ENCODE measurements at regions not wholly inside any gene's neighbourhood (a gene's known extent, or its start where the extent isn't known, plus 50 kb on each side); places are given as distances from the start of the nearest gene placed in this dataset.
"Not testable (repeated sequence)": the region's sequence is repeated elsewhere in the genome, so short reads cannot be mapped to it uniquely, and the experiment has no call there.

DNA sequence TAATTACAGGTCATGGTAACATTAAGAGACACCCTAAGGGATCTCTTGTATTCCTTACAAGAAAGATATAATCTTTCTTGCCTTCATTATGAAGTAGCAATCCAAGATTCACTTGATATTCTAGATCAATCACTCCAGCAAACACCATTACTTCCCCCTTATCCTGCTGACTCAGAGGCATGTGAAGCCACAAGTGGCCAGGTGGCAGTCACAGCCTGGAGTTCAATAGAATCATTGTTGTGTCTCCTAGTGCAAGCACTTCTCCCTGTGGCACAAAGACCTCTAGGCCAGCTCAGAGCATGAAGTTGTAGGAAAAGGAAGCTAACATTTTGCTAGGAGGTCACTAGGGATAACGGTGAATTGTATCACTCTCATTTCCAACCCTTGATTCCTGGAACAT, 864.3 kb upstream of the ATXN8OS start:
- peak; percentile 39 for DNase-seq

DNA sequence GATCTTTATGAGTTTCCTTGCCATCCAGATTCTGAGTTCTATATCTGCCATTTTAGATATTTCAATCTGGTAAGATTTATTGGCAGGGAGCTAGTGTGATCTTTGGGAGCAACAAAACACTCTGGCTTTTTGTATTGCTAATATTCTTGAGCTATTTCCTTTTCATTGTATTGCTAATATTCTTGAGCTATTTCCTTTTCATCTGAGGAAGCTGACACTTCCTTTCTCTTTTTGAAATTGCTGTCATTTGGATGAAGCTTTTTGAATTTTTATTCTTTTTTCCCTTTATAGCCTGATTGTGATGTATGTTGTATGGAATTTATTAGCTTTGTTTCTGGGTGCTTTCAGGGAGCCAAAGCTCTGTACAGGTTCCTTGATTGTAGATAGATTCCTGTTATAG, 873.5 kb upstream of the ATXN8OS start:
- DNase-seq: no peak

DNA sequence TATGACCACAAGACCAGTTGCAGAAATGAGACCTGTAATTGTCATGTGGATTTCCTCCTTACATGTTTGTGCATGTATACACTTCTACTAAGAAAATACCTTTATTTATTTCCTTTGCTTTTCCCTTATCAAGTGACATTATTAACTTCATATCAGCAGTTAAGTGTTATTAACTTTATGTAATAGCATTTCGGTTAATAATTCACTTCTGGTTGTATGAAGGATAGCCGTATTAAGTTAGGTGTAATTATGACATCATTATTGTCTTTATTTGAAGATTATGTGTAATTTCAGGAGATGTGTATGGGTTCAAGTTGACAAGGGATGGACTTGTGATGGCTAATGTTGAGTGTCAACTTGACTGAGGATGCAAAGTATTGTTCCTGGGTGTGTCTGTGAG, 881.2 kb upstream of the ATXN8OS start:
- DNase-seq: no peak

DNA sequence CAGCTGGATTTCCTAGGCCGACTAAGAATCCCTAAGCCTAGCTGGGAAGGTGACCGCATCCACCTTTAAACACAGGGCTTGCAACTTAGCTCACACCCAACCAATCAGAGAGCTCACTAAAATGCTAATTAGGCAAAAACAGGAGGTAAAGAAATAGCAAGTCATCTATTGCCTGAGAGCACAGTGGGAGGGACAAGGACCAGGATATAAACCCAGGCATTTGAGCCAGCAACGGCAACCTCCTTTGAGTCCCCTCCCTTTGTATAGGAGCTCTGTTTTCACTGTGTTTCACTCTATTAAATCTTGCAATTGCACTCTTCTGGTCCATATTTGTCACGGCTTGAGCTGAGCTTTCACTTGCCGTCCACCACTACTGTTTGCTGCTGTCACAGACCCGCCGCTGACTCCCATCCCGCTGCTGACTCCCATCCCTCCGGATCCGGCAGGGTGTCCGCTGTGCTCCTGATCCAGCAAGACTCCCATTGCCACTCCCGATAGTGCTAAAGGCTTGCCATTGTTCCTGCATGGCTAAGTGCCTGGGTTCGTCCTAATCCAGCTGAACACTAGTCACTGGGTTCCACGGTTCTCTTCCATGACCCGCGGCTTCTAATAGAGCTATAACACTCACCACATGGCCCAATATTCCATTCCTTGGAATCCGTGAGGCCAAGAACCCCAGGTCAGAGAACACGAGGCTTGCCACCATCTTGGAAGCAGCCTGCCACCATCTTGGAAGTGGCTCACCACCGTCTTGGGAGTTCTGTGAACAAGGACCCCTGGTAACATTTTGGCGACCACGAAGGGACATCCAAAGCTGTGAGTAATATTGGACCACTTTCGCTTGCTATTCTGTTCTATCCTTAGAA, 885.8 kb upstream of the ATXN8OS start:
- not testable (repeated sequence) for DNase-seq

DNA sequence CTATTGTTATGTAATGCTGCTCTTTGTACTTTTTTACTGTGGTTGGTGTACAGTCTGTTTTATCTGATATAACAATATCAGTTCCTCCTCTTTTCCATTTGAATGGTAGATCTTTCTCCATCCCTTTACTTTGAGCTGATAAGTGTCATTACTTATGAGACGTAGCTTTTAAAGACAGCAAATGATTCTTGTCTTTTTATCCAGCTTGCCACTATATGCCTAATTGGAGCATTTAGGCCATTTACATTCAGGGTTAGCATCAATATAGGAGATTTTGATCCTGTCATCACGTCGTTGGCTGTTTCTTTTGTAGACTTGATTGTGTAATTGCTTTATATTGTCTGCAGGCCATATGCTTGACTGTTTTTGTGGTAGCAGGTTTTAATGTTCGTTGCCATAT, 894.2 kb upstream of the ATXN8OS start:
- no peak for DNase-seq

DNA sequence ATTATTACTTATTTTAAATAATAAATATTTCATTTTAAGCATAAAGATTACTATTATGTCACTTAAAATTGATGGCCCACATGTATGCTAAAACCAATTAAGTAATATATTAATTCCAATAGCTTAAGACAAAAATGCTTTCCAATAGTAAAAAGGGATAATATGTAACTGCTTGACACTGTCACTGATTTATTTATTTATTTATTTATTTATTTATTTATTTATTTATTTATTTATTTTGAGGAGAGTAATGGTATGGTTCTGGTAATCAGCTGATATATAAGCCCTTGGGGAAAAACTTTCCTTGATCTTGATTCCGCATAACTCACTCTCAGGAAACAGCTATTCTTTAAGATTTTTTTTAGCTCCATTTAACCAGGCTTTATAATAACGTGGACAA, 903.0 kb upstream of the ATXN8OS start:
- no peak for DNase-seq

DNA sequence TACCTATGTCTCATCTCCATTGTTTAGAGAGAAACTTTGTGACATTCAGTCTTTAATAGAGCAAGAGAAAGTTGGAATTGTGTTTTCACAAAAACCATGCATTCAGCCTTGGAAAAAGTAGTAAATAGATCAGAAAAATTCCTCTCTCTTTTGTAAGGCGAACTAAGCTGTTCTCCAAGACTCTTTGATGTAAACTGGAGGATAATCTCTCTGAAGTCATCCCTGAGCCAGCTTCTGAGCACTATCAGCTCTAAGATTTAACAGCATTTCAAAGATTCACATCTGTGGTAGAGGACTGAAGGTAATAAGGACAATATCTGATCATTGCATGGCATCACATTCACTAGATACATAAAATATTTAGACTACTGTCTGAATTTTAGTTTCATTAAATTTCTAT, 904.6 kb upstream of the ATXN8OS start:
- DNase-seq: no peak

DNA sequence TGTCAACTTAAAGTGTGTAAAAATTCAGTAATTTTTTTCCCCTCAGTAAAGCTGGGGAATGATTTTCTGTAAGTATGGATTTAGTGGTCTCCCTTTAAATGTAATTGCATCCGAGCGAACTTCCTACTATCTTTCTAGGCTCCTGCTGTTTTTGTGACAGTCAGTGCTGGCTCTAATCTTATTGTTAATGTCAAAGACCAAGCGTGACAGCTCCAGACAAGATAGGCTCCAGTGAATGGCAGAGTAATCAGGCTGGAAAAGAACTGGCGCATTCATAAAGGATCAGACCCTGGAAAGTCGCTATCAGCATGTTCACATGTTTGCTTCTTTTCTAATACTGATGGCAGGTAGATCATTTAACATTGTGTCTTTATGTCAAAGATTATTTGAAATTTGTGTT, 908.0 kb upstream of the ATXN8OS start:
- DNase-seq: peak; percentile 19

DNA sequence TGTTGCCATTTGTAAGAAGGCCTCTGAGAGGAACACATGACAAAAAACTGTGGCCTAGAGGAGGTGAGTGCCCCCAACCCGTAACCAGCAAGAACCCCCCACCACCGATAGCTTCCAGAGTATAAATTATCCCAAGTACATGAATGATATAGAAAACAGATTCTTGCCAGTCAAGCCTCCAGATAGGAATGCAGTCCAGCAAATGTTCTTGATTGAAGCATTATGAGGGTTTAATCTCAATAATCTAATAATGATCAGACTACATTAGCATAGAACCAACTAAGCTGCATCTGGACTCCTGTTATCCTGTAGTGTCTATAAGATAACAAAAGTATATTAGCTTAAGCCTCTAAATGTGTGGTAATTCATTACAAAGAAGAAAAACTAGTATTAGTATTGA, 908.9 kb upstream of the ATXN8OS start:
- no peak for DNase-seq

DNA sequence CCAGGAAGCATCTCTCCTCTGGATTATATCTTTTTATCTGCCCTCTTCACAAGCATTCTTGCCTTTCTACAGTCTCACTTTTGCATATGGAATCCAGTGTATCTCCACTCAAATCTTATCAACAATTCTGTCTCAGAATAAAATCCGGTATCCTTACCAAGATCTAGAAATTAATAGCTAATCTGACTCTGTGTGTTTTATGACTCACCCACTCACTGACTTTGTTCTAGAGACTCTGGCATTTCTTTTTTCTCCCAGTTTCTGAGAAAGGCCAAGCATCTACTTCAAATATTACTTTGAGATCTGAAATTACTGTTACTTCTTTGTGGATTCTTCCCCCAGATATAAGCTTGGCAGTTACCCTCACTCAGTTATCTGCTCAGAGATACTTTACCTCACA, 913.5 kb upstream of the ATXN8OS start:
- DNase-seq: no peak

DNA sequence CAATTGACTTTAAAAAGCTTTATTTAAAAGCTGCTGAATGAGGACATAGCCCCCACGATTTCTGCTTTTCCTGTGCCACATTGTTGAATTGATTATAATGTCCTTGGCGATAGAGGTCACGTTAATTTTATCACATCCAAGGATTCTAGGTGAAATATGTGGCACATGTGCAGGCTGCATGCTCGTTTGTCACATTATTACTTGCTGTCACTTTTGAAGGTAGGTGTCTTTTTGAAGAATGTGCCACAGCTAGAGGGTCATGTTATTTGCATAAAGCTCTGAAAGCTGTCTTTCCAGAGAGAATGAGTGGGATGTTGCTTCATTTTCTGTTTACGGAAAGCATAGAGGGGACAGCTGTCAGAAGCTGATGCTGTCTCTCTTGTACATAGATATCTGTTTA, 927.6 kb upstream of the ATXN8OS start:
- no peak for DNase-seq

DNA sequence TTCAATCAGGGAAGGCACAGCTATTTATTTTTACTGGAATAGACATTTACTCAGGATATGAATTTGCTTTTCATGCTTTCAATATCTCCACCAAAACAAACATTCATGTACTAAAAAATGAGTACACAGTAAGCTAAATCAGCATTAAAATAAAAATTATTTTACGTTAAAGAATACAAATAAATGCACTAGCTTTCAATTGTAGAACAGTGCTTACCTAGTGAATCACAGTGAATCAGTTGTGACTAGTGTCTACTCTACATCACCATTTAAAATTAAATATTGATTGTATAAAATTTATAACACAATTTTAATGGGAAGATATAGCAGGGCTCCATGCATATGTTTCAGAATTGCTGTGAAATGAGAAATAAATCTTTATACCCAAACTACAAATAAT, 929.6 kb upstream of the ATXN8OS start:
- no peak for DNase-seq

DNA sequence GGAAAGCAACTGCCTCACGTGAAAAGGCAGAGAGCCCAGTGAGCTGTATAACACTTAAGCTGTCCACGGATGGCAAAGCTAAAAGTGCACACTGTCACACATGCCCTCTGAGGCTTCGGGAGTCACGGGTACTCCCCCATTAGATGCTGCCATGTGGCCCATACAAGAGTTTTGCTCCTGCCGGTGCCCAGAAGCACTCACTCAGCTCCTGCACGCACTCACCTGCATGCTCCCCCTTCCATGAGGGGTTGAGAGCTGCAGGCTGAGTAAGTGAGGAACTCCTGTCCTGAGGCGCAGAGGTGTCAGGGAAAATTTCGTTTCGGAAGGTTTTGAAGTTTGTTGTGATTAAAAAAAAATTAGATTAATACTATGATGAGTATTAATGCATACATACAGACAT, 939.2 kb upstream of the ATXN8OS start:
- DNase-seq: no peak

DNA sequence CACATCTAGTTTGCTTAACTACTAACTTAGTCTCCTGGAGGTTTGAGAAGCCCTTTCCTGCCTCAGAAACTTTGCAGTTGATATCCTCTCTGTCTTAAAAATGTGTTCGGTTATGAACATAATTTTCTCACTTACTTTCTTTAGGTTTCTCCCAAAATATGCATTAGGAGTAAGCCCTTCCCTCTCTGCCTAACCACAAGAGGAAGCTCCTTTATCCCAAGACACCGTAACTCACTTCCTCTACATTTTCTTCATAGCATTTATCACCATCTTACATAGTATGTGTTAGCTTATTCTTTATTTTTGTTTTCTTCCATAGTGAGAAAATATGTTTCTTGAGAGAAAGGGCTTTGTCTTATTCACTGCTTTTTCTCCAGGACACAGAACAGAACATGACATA, 952.5 kb upstream of the ATXN8OS start:
- DNase-seq: no peak

DNA sequence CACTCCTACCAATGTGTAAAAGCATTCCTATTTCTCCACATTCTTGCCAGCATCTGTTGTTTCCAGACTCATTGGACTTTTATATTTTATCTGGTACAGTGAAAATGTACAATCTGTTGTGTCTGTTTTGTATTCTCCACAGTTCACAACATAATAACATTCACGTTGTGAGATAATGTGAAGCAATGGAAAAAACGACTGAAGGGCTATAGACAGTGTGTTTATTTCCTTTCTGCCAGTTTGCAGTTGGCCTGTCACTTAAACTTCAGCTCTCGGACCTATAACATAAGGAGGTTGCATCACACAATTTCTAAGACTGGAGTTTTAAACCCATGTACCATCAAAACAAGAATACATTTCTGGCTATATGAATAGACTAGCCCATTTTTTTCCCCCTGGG, 965.5 kb upstream of the ATXN8OS start:
- DNase-seq: no peak

DNA sequence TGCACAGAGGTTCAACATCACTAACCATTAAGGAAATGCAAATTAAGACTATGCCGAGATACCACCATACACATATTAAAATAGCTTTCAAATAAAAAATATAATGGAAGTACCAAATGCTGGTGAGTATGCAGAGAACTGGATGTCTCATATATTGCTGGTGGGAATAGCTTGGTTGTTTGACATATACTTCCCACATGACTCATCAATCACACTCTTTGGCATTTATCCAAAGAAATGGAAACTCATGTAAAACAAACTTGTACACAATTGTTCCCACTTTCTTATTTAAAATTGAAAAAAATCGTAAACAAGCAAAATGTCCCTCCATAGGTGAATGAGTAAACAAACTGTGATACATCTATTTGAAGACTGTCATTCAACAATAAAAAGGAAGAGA, 982.6 kb upstream of the ATXN8OS start:
- DNase-seq: no peak

DNA sequence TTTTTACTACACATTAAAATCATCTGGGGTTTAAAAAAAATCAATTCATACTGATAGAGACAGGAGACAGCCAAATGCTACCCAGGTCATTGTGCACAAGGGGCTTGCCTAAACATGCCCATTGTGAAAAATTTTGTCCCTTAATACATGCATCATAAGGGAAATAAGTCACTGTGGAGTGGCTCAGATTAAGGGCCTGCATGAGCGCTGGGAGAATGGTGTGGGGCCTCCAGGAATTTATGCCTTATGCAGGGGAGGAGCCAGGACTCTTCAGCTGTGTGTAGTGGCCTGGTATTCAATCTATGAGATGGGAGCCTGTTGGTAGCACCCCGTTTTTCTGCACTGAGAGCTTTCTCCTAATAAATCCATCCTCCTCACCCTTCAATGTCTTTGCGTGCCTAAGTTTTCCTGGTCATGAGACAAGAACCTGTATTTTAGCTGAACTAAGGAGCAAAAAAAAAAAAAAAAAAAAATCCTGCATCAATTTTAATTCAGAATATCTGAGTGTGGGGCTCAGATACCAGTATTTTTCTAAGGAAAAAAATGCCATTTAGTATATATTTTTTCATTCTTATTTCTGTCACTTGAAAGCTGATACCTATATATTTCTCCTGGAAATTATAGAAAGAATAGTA, 997.6 kb upstream of the ATXN8OS start:
- DNase-seq: peak; percentile 3

DNA sequence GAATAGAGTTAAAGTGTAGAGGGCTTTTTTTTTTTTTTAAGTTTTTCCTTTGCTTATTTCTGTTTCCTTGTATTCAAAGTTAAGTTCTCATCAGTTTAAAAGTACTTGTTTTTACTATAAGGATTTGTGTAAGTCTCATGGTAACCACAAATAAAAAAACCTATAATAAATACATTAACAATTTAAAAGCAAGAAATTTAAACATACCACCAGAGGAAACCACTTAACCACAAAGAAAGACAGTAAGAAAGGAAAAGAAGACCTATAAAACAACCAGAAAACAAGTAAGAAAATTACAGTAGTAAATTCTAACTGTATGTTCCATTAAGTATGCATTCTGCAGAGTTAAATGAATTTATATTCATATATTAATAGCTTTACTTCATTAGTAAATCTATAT, 999.1 kb upstream of the ATXN8OS start:
- DNase-seq: no peak

DNA sequence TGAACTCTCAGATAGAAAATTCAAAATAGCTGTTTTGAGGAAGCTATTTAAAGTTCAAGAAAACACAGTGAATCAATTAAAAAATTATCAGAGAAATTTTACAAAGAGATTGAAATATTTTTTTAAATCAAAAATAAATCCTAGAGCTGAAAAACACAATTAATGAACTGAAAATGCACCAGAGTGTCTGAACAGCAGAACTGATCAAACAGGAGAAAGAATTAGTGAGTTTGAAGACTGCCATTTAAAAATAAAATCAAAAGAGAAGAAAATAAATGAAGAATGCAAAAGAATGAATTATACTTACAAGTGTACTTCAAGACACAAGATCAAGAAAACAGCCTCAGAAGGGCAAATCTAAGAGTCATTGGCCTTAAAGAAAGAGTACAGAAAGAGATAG, 1000.2 kb upstream of the ATXN8OS start:
- DNase-seq: no peak

DNA sequence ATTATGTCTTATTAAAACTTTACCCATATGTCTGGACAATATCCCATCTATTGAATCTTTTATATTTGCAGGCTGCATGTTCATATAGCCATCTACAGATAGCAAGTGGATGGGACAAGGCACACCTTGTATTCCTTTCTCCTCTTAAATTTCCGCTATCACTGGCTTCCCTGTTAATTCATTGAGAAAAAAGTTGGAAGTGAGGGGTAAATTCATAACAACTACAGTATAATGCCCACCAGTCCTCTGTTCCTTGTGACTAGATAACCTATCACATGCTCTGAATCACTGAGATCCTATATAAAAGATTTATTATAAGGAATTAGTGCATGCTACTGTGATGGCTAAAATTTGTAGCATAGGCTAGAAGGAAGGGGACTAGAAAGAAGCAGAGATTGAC, 1005.8 kb upstream of the ATXN8OS start:
- no peak for DNase-seq

DNA sequence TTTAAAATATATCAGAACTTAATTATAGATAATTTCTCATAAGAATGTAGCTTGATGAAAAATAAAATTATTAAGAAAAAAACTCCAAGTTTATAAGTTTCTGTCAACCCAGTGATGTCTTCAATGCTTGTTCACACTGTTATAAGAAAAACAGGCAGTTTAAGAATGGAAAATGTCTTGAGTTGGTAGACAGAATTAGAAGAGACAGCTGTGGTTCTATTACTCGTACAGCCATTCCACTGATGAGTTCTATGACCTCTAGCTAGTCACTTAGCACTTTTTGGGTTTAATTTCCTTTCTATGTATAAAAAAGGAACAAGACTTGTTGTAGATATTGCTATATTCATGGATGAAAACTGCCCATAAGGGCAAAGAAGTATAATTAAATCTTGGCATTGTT, 1013.1 kb upstream of the ATXN8OS start:
- DNase-seq: no peak

DNA sequence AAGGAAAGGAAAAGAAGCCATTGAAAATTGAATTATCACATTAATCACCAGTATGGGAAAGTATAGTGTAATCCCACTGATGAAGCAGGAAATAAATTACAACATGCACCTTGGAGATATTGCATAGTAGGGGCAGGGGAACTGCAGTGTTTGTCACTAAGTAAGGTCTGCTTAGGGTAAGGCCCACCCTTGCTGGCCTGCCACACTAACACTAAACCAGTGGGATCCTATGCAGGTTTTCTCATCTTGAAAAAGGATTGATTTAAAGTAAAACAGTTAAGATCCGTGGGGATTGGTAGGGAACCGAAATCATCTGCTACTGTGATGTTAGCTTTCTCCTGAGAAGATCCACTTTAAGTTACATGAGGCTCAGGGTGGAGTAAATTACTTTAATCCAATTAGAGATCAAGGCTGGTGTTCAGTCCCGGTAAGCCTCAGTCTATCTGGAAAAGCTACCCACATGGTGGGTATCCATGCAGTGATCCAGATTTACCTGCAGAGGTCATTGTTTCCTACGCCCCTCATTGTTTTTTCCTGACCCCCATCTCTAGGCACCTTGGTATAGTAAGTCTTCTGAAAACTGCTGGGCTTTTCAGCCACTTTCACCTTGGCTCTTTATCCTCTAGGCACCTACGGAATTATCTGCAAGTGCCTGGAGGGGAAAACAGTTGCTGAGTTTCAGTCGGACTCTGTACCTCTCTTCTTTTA, 1014.9 kb upstream of the ATXN8OS start:
- no peak for DNase-seq

DNA sequence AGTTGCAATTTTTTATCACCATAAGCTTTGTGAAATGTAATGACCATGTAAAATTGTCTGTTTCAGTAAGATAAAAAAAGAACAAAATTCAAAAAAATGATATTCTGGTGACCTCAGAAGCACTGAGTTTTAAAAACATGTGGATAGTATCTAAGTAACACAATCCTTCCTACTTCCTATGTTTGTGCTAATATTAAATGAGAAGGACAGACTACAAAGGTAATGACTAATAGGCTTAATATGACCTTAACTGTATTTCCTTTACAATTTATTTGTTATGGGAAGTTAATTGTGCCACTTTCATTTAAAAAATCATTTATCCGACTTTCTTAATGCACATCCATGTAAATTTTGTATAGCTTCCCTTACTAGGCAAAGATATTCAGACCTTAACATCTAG, 1030.4 kb upstream of the ATXN8OS start:
- DNase-seq: no peak

DNA sequence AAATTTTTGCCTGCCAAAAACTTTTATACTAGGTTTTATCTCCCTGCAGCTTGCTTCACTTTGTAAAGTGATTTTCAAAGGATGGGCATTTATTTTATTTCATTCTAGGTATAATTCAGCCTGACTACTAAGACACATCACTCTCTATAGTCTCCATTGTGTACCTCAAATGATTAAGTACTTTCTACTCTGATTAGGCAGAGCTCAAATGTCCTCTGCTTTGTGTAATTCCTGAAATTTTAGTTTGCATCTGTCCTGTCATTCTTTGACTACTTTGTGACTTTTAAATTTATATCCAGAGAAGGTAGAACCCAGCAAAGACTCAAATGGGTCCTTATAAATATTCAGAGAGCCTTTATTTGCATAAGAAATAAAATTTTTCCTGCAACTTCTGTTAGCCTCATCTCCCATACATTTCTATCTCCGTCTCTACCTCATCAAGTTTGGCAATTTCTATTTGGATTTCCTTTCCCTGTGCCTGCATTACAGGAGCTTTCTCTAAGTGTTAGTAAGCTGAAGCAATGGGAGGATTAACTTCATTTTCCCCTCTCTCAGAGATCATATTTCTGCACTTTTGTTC, 1038.0 kb upstream of the ATXN8OS start:
- no peak for DNase-seq

All from NCI-H345 (cell line).